K562 (cell line): ENCODE measurements at regions not wholly inside any gene's neighbourhood (a gene's known extent, or its start where the extent isn't known, plus 50 kb on each side); places are given as distances from the start of the nearest gene placed in this dataset.

ENCODE experiments used
- ATAC-seq: fragments of 200-7000 bp; cut with Tn5 transposase; 3 replicates; pipeline ENCODE4 v1.9.1; 2020; ENCODE audit warnings: moderate library complexity
- BruUV-seq: library from RNA; stranded (reverse); fragments of 400-500 nt; replicated peaks from 2 replicates; lab custom pipeline; 2021; lab: Mats Ljungman, UMichigan
- CTCF ChIA-PET: fragments of 300-600 bp; formaldehyde crosslinking; extraction: SDS; loops from one replicate; lab custom pipeline; 2021; ENCODE audit warnings: low intra/inter-chr PET ratio; lab: Yijun Ruan, JAX
- POLR2A ChIA-PET: fragments of 300-600, 350-650 bp; sonication (Branson Sonifier 250); formaldehyde crosslinking; extraction: SDS; loops from one replicate; lab custom pipeline; 2021; ENCODE audit warnings: antibody characterized with exemption, inconsistent platforms; lab: Yijun Ruan, JAX
- DNase-seq, 4 experiments: peaks; one replicate each; pipeline versions ENCODE4 v3.0.0 to v3.0.0-alpha.2; 2011 to 2018; ENCODE audit warnings: low spot score in 3 of 4, mixed read lengths in 3 of 4; ENCODE audit errors: extremely low read depth in 1 of 4
- FAIRE-seq: peaks from 2 replicates; lab custom pipeline; 2011; peaks lifted over from hg19 to GRCh38; lab: Jason Lieb, UNC
- H2AFZ ChIP-seq: 2 replicates; pipeline ENCODE4 v1.6.0; 2011; ENCODE audit warnings: low read depth, low read length, control low read depth, inconsistent platforms
- H3K27ac ChIP-seq: fragments of 200-600 bp; 3 replicates; pipeline ENCODE4 v1.8.0; 2011; ENCODE audit warnings: low read depth, mild to moderate bottlenecking, control low read depth, inconsistent platforms, low read length, moderate library complexity, mixed read lengths; ENCODE audit errors: extremely low read depth
- H3K27me3 ChIP-seq, 2 experiments: fragments of 300-600 bp in 1 of 2; 2 replicates in 1 of 2; 3 replicates in 1 of 2; pipeline versions ENCODE4 v1.6.0 to v1.8.0; 2011; ENCODE audit warnings: inconsistent platforms in 2 of 2, low read length in 2 of 2, mild to moderate bottlenecking in 1 of 2, mixed read lengths in 1 of 2, moderate library complexity in 1 of 2; ENCODE audit not compliant: control insufficient read depth in 2 of 2, insufficient read depth in 2 of 2
- H3K36me3 ChIP-seq: fragments of 300-600 bp; 3 replicates; pipeline ENCODE4 v1.8.0; 2011; ENCODE audit warnings: mild to moderate bottlenecking, low read length, inconsistent platforms; ENCODE audit not compliant: control insufficient read depth, insufficient read depth
- H3K4me1 ChIP-seq, 2 experiments: fragments of 200-600 bp in 1 of 2; replicated peaks in 1 of 2; 2 replicates in 1 of 2; 3 replicates in 1 of 2; pipeline versions ENCODE4 v1.5.1 to v1.8.0; 2011; ENCODE audit warnings: inconsistent platforms in 2 of 2, low read length in 2 of 2, mild to moderate bottlenecking in 1 of 2, mixed read lengths in 1 of 2, moderate library complexity in 1 of 2; ENCODE audit not compliant: control insufficient read depth in 2 of 2, insufficient read depth in 2 of 2
- H3K4me2 ChIP-seq: 2 replicates; pipeline ENCODE4 v1.6.1; 2011; ENCODE audit warnings: low read length, control low read depth, inconsistent platforms, mixed read lengths; ENCODE audit not compliant: insufficient read depth
- H3K4me3 ChIP-seq: fragments of 200-600 bp; sonication (generic), shearing (Covaris generic); 2 replicates; pipeline ENCODE4 v1.5.1; 2016; ENCODE audit warnings: control low read depth, inconsistent platforms
- H3K79me2 ChIP-seq: fragments of 200-600 bp; 3 replicates; pipeline ENCODE4 v1.8.0; 2011; ENCODE audit warnings: low read length, inconsistent platforms; ENCODE audit not compliant: control insufficient read depth, insufficient read depth
- H3K9ac ChIP-seq, 2 experiments: 2 replicates each; pipeline versions ENCODE4 v1.6.0 to v1.6.1; 2011; ENCODE audit warnings: low read depth in 2 of 2, low read length in 2 of 2, control low read depth in 1 of 2, inconsistent platforms in 1 of 2, mild to moderate bottlenecking in 1 of 2, mixed read lengths in 1 of 2; ENCODE audit not compliant: insufficient read depth in 1 of 2
- H3K9me1 ChIP-seq: one replicate; pipeline ENCODE4 v1.6.0; 2011; ENCODE audit warnings: inconsistent platforms, mild to moderate bottlenecking, low read length, moderate library complexity; ENCODE audit not compliant: control insufficient read depth, insufficient read depth
- H3K9me3 ChIP-seq: replicated peaks from 2 replicates; pipeline ENCODE4 v1.5.1; 2011; ENCODE audit warnings: low read depth, low read length, inconsistent platforms; ENCODE audit not compliant: control insufficient read depth, insufficient read depth
- H4K20me1 ChIP-seq: replicated peaks from 2 replicates; pipeline ENCODE4 v1.6.1; 2011; ENCODE audit warnings: low read length, inconsistent platforms, mixed read lengths; ENCODE audit not compliant: control insufficient read depth, insufficient read depth
- HNRNPH1 ChIP-seq: fragments of 200-400 bp; formaldehyde crosslinking; optimal IDR thresholded peaks from 2 replicates; pipeline ENCODE3; 2017; ENCODE audit warnings: low read depth, mild to moderate bottlenecking, low read length, moderate library complexity
- NFATC3 ChIP-seq: fragments of 450-650 bp; IDR thresholded peaks from 2 replicates; pipeline ENCODE4 v1.6.1; 2017; ENCODE audit warnings: mild to moderate bottlenecking
- STAT5A ChIP-seq: IDR thresholded peaks from 2 replicates; pipeline ENCODE4 v1.6.1; 2012; ENCODE audit warnings: low read length, inconsistent platforms, borderline replicate concordance
- ZNF24 ChIP-seq: fragments of 450-650 bp; IDR thresholded peaks from 2 replicates; pipeline ENCODE4 v1.6.1; 2016
- ZNF77 ChIP-seq: fragments of 250-450 bp; sonication (Bioruptor Pico); IDR thresholded peaks from 2 replicates; pipeline ENCODE4 v1.5.0; 2020
- WGBS: fragments of 100-300 bp; shearing (Covaris generic); methylation state at CpG from one replicate; pipeline ENCODE4 v1.1.6; 2016; ENCODE audit warnings: low coverage, mixed read lengths; ENCODE audit not compliant: insufficient coverage; ENCODE audit errors: missing lambda C conversion rate; 5-methylcytosine and 5-hydroxymethylcytosine counted together
- in situ Hi-C: fragments of 300-500 bp; cut with MboI; formaldehyde crosslinking; loops from 4 replicates; pipeline ENCODE4 v1.15.0; 2018; ENCODE audit warnings: inconsistent platforms, mixed read lengths
- intact Hi-C: fragments of 100-400 bp; cut with micrococcal nuclease; formaldehyde crosslinking; loops from 2 replicates; pipeline ENCODE4 v1.14.2; 2022
- TF ChIP-seq, protein P1 (sequence below): fragments of 450-650 bp; IDR thresholded peaks from 2 replicates; pipeline ENCODE4 v1.6.1; 2016; ENCODE audit warnings: low read depth

DNA sequence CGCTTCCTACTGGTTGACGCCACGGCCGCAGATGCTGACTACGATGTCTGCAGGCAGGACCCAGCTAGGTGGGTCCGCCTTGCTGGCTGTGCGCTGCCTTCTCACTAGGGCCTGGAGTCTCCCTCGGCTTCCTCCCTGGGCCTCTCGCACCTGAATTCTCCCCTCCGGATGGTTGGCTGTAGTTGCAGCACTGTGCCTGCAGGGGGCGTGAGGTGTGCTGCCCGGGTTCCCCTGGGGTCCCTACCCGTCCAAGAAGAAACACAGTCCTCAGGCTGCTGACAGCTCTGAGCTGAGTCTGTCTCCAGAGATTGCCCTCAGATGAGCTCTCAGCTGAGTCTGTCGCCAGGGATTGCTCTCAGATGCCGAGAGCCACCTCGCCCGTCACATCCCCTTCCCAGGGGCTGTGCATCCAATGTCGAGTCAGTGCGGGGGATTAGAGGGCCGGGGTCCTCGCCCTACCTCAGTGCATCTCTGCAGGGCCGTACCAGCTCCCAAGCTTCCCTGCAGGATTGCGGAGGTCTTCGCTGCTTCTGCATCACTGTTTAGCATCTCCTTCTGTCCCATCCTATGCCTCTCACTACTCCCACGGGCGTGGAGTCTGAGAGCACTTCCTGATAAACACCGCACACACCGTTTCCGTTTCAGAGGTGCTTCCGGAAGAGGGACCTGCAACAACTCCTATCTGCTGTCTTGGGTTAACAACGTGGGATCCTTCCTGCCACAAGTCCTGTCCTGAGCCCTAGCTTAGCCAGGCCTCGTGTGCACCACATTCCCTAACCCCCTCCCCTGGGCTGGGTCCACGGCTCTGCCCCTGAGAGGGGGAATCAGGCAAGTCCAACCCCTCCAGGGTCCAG lies 196.9 kb downstream of the CSNK2A3 start (continued):
- TF ChIP-seq ZNF77 (CRISPR knock-in tag) (no peak), HNRNPH1 (no peak)

DNA sequence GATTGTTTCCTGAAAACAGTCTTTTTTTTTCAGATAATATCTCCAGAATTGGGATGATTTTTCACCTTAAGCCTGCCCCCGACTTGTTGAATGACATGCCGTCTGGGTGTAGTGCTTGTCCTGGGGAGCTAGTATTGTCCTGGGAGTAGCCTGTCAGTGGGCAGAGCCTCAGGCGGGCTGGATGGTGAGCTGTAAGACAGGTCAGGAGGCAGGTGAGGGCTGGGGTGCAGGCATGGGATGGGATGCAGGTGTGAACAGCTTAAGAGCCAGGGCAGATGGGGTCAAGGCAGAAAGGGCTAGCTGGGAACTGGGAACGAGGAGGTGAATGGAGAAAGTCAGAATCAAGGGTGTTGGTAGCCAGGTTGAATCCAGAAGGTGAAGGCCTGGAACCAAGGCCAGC lies 200.2 kb downstream of the CSNK2A3 start:
- BruUV-seq = no TSS peak
- Histone ChIP-seq H3K27me3 (peaks cover 0 to 10% of the 10 kb centered on the region in 2 experiments; a peak in 2 of 5 replicates), H3K9me3 (no peaks in the 10 kb centered on the region), H2AFZ (no peak overlapping the region), H3K9ac (no peak overlapping the region), H3K79me2 (no peaks in the 10 kb centered on the region), H3K27ac (no peak overlapping the region), H3K4me3 (no peak overlapping the region), H4K20me1 (no peaks in the 10 kb centered on the region), H3K4me2 (no peak overlapping the region), H3K4me1 (peaks cover 0 to 5% of the 10 kb centered on the region in 2 experiments; a peak in 1 of 5 replicates), H3K36me3 (no peaks in the 10 kb centered on the region), H3K9me1 (no peaks in the 10 kb centered on the region)
- CTCF ChIA-PET = no interaction called here
- in situ Hi-C loops (no loop called here), intact Hi-C loops (no loop called here)
- DNase-seq (no peak), ATAC-seq (no peak), FAIRE-seq (no peak)
- POLR2A ChIA-PET = no interaction called here
- TF ChIP-seq, protein P1, sequence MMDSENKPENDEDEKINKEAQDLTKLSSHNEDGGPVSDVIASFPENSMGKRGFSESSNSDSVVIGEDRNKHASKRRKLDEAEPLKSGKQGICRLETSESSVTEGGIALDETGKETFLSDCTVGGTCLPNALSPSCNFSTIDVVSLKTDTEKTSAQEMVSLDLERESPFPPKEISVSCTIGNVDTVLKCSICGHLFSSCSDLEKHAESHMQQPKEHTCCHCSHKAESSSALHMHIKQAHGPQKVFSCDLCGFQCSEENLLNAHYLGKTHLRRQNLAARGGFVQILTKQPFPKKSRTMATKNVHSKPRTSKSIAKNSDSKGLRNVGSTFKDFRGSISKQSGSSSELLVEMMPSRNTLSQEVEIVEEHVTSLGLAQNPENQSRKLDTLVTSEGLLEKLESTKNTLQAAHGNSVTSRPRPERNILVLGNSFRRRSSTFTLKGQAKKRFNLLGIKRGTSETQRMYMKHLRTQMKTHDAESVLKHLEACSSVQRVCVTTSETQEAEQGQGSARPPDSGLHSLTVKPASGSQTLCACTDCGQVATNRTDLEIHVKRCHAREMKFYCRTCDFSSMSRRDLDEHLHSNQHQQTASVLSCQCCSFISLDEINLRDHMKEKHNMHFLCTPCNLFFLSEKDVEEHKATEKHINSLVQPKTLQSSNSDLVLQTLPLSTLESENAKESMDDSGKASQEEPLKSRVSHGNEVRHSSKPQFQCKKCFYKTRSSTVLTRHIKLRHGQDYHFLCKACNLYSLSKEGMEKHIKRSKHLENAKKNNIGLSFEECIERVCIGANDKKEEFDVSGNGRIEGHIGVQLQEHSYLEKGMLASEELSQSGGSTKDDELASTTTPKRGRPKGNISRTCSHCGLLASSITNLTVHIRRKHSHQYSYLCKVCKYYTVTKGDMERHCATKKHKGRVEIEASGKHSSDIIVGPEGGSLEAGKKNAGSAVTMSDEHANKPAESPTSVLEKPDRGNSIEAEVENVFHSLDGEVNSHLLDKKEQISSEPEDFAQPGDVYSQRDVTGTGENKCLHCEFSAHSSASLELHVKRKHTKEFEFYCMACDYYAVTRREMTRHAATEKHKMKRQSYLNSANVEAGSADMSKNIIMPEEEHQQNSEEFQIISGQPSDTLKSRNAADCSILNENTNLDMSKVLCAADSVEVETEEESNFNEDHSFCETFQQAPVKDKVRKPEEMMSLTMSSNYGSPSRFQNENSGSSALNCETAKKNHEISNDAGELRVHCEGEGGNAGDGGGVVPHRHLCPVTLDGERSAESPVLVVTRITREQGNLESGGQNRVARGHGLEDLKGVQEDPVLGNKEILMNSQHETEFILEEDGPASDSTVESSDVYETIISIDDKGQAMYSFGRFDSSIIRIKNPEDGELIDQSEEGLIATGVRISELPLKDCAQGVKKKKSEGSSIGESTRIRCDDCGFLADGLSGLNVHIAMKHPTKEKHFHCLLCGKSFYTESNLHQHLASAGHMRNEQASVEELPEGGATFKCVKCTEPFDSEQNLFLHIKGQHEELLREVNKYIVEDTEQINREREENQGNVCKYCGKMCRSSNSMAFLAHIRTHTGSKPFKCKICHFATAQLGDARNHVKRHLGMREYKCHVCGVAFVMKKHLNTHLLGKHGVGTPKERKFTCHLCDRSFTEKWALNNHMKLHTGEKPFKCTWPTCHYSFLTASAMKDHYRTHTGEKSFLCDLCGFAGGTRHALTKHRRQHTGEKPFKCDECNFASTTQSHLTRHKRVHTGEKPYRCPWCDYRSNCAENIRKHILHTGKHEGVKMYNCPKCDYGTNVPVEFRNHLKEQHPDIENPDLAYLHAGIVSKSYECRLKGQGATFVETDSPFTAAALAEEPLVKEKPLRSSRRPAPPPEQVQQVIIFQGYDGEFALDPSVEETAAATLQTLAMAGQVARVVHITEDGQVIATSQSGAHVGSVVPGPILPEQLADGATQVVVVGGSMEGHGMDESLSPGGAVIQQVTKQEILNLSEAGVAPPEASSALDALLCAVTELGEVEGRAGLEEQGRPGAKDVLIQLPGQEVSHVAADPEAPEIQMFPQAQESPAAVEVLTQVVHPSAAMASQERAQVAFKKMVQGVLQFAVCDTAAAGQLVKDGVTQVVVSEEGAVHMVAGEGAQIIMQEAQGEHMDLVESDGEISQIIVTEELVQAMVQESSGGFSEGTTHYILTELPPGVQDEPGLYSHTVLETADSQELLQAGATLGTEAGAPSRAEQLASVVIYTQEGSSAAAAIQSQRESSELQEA = no peak
- no peak for TF ChIP-seq ZNF24
- TF ChIP-seq STAT5A = no peak
- no peak for TF ChIP-seq NFATC3
- 3% methylated on average over 4 of the region's 4 CpGs for WGBS
